ENCODE measurements at regions not wholly inside any gene's neighbourhood (a gene's known extent, or its start where the extent isn't known, plus 50 kb on each side); places are given as distances from the start of the nearest gene placed in this dataset.
"Not testable (repeated sequence)": the region's sequence is repeated elsewhere in the genome, so short reads cannot be mapped to it uniquely, and the experiment has no call there.

DNA sequence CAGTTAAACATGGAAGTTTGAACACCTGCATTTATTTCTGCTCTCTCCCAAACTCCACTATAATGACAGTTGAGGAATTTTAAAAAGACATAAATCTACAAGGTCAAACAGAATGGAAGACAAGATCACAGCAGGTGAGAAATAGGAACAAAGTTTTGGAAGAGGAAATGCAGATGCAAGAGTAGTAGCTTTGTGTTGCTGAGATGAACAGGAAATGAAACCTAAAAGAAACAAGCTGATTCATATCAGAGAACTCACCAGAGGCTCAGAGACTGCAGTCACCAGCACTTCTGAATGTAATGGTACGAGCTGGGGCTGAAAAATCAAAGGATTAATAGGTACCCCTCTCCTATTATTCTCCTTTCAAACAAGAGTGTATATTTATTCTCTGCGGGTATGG is 459.9 kb downstream of the RAP2B start:
- FAIRE-seq, result no peak

DNA sequence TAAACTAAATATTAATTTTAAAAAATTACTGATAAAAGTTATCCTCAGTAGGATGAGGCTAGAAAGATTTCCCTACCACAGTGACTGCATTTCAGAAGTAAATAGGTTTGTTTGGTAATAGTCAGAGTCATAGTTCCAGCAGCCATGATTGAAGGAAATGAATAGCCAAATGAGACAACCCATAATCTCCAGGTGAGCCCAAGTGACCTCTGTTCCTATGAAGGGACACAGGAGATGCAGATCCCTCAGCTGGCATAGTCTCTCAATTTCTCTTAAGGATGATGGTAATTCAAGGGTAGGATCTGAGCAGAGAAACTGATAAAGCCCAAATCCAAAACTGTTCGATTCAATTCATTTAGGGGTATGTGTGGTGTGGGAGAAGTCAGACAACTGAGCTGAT is 461.8 kb downstream of the RAP2B start:
- no peak for FAIRE-seq

- FAIRE-seq, result no peak
These were observed 462.4 kb downstream of the RAP2B start for GRCh38 chr3:153624310-153625030.

DNA sequence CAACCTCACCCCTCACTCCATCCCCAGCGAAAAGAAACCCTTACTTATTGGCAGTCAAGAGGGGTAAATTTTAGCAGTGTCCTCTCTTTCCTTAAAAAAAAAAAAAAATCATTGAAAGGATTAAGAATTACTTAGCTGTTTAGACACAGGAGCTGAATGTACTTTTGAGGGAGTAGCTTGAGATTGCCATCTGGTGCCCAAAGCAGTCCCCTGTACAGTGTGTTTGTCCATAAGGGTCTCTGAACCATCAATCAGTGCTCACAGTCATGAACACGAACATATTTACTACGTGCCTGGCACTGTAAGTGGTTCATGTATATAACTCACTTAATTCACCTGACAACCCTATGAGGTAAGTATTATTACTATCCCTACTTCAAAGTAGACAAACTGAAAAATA is 463.5 kb downstream of the RAP2B start:
- no peak for FAIRE-seq

- no peak for FAIRE-seq
These were observed 464.1 kb downstream of the RAP2B start for GRCh38 chr3:153626158-153626557.

DNA sequence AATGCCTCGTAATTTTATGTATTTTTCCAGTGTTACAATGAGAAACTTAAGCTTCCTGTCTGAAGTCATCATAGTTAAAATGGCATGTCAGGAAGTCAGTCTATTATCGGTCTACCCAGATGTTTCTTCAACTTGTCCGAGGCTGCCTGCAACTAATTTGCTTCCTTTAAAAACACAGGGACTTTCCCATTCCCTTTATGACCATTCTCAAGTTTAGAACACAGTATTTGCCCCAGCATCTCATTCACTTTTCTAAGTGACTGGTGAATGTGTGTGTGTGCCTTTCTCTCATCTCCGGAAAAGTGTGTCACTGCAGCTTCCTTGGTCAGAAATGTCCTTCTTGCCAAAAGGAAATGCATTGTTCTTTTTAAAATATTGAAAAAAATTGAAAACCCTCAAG is 466.6 kb downstream of the RAP2B start:
- no peak for FAIRE-seq

GRCh38 chr3:153629148-153629547 is 467.1 kb downstream of the RAP2B start:
- no peak for FAIRE-seq

DNA sequence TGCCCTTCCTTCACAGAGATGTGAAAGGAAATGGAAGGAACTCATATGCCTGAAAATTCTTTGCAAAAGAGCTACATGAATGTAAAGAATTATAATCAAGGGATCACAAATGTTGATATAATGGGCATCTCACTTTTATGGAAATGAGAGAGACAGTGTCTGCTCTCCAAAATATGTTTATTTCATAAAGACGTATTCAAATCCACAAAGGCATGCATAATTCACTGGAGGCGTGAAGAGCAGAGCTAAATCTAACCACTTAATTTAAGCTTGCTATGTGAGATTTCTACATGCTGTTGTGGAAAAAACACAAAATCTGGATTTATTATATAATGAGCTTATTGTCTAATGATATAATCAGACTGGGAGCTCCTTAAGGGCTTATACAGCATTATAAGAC is 469.1 kb downstream of the RAP2B start:
- FAIRE-seq, result no peak

DNA sequence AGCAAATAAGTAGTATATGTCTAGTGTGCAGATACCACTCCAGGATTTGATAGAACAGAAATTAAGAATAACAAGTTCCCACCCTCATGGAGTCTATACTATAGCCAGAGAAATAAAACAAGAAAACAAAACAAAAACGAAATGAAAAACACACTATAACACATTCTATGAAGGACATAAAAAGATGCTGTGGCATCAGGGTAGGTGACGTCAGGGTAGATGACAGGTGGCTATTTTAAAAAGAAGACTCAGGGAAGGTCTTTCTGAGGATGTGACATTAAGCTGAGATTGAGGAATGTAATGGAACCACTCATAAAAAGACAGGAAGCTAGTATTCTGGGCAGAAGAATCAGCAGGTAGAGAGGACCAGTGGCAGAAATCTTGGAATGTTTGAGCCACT is 469.6 kb downstream of the RAP2B start:
- no peak for FAIRE-seq

DNA sequence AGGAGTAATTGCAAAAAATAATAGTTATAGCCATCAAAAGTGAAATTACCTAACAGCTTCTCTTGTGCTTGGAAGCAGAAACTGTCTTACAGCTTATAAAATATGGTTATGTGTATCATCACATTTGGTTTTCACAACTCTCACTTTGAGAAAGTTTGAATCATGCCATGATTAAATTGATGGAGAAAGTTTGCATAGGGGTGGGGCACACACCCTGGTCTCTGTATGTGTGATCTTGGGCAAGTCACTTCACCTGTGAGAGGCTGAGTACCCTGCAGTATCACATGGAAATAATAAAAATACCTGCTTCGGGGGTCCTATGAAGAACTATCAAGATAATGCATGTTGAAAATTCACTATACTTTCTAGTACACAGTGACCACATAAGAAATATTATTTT is 471.4 kb downstream of the RAP2B start:
- FAIRE-seq, result no peak

DNA sequence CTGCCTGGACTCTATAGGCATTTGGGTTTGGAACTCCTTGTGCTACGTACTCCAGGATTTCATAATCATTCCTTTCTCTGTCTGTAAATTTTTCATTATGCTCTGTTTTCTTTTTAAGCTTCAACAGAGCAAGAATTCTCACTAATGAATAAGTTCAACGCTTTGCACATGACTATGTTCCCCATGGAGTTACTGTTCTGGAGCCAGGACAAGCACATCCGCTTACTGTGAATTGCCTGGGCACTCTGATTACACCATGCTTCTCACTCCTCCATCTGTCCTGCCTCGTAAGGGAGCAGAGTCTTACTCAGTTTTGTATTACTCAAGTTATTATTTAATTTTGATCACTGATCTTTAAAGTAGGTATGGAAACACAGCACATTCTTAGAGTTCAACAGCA is 472.7 kb downstream of the RAP2B start:
- FAIRE-seq, result no peak

- no peak for FAIRE-seq
These were observed 477.6 kb downstream of the RAP2B start for GRCh38 chr3:153639631-153640030.

GRCh38 chr3:153640689-153641665 is 479.0 kb downstream of the RAP2B start:
- no peak for FAIRE-seq

GRCh38 chr3:153642576-153642975 is 478.6 kb upstream of the ARHGEF26 start:
- not testable (repeated sequence) for FAIRE-seq

DNA sequence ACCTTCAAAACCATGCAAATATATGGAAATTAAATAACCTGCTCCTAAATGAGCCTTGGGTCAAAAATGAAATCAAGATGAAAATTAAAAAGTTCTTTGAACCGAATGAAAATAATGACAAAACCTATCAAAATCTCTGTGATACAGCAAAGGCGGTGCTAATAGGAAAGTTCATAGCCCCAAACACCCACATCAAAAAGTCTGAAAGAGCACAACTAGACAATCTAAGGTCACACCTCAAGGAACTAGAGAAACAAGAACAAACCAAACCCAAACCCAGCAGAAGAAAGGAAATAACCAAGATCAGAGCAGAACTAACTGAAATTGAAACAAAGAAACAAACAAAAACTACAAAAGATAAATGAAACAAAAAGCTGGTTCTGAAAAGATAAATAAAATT is 477.7 kb upstream of the ARHGEF26 start:
- not testable (repeated sequence) for FAIRE-seq

GRCh38 chr3:153649286-153649839 is 471.8 kb upstream of the ARHGEF26 start:
- no peak for FAIRE-seq

DNA sequence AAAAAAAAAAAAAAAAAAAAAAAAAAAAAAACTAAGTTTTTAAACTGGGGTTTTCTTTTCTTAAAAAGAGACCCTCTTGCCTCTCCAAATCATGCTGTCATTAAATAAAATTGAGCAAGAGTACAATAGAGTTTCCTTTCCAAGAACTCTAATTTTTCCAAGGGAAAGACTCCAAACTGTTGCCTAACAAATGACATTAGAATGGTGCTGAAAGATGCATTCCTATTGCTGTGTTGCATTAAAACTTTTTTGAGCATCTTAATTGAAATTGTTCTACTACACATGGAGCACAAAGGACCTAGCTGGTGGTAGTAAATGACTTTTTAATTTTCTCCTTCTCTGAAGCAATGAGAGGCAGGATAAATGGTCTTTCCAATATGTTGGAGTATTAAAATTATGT is 469.1 kb upstream of the ARHGEF26 start:
- FAIRE-seq, result no peak

GRCh38 chr3:153657046-153657445 is 464.1 kb upstream of the ARHGEF26 start:
- FAIRE-seq, result no peak

DNA sequence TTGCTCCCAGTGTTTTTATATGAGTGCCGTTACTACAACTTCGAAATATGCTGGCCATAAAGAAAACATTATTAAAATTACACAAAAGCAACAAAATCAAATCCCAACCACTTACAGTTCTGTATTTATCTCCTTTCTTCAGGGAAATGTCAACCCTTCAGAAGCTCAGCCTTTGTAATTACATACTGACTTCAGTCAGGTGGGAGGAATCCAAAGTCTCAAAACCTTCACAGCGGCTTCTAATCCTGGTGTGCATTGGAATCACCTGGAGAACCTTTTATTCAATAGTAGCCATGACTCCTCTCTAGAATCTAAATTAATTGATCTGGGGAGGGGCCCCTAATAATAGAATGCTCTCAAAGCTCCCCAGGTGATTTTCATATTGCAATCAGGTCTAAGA is 463.7 kb upstream of the ARHGEF26 start:
- no peak for FAIRE-seq

GRCh38 chr3:153658136-153658535 is 463.1 kb upstream of the ARHGEF26 start:
- FAIRE-seq, result no peak

DNA sequence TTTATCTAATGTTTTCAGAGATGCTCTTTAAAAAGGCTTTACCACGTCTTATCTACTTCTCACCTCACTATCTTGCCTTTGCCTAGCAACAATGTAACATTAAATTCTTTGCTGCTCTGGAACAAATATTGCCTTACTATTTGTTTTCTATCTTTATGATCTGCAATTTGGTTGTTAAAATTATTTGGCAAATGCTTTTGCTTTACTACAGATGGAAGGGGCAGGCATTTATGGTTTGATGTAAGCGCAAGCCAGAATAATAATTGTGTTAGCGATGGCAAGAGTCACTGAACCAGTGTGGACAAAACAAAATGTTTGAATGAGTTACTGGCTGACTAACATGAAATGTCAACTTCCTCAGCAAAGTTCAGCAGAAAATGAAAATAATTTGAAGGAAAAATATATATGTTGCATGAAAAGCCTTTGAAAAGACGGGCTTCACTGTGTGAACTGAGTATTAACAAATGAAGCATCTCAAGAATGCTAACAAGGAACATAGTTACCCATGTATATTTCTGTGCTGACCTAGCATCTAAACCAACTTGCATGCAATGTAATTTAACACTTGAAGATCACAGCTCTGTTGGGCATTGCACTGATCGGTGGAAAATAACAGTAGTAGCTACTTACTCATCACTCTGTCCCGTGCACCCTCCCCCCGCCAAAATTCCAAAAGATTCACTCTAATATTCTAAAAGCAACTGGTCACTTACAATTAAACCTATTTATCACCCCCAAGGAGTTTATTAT is 454.0 kb upstream of the ARHGEF26 start:
- FAIRE-seq, result no peak

DNA sequence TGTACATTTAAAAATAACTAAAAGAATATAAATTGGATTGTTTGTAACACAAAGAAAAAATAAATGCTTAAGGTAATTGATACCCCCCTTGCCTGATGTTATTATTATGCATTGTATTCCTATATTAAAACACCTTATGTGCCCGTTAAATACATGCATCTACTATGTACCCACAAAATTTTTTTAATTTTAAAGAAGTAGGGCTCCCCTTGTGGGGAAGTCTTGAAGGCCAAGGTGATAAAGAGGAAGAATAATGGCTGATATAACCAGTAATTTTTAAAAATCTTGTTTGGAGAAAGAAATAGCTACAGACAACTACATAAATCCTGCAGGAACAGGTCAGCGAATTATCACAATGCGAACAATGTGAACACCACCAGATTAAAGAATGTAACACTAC is 451.7 kb upstream of the ARHGEF26 start:
- no peak for FAIRE-seq

DNA sequence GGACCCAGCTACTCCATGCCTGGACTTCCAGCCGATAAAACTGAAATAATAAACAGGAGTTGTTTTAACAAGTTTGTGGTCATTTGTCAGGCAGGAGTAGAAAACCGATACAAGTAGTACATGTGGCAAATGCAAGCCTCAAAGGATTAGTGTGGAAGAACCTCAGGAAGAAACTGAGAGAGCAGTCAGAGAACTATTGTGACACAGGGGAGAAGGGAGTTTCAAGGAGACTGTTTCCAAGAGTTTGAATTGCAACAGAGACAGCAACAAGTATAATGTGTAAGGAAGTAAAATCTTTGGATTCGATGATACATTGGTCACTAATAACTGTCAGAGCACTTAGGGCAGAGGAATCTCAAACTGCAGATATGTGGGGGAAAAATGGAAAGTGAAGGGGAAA is 450.6 kb upstream of the ARHGEF26 start:
- no peak for FAIRE-seq
